ENCODE measurements at regions not wholly inside any gene's neighbourhood (a gene's known extent, or its start where the extent isn't known, plus 50 kb on each side); places are given as distances from the start of the nearest gene placed in this dataset.
"Not testable (repeated sequence)": the region's sequence is repeated elsewhere in the genome, so short reads cannot be mapped to it uniquely, and the experiment has no call there.

DNA sequence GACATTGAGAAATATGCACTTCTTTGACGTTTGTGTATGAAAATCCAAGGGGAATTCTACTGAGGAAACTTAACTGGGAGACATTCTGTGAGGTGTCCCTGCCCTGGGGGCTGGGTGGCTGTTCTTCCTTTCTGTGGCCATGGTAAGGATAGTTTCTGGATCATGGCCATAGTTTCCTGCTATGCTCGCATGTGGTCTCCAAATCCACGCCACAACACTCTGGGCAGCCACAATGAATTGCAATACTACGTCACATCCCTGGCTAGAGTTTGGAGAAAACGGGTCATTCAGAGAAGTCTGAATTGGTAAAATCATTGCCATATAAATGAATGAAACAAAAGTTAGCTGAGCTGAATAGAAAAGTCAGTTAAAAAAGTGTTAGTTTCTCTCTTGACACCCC, 230.6 kb downstream of the UTRN start:
- ChIA-PET CTCF (no interaction called here), POLR2A (no interaction called here)
- no peak for DNase-seq (ENCODE audit: extremely low spot score)
- TF ChIP-seq TARDBP (IDR thresholded peaks at IDR 0.05) (no peak), SUZ12 (IDR thresholded peaks at IDR 0.05) (no peak), FOXM1 (IDR thresholded peaks at IDR 0.05; ENCODE audit: borderline replicate concordance) (no peak), HDGF (IDR thresholded peaks at IDR 0.05; ENCODE audit: borderline replicate concordance) (no peak), L3MBTL2 (conservative IDR thresholded peaks at IDR 0.05) (no peak), BHLHE40 (IDR thresholded peaks at IDR 0.05; ENCODE audit: borderline replicate concordance) (no peak), FOXA1 (IDR thresholded peaks at IDR 0.05) (no peak), FOXK2 (IDR thresholded peaks at IDR 0.05) (no peak), ZNF384 (IDR thresholded peaks at IDR 0.05) (no peak), CTBP1 (IDR thresholded peaks at IDR 0.05; ENCODE audit: borderline replicate concordance) (no peak), SP1 (IDR thresholded peaks at IDR 0.05) (no peak), NFRKB (IDR thresholded peaks at IDR 0.05) (no peak), ARNT (IDR thresholded peaks at IDR 0.05) (no peak)
- TF ChIP-seq, protein P1, sequence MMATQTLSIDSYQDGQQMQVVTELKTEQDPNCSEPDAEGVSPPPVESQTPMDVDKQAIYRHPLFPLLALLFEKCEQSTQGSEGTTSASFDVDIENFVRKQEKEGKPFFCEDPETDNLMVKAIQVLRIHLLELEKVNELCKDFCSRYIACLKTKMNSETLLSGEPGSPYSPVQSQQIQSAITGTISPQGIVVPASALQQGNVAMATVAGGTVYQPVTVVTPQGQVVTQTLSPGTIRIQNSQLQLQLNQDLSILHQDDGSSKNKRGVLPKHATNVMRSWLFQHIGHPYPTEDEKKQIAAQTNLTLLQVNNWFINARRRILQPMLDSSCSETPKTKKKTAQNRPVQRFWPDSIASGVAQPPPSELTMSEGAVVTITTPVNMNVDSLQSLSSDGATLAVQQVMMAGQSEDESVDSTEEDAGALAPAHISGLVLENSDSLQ (IDR thresholded peaks at IDR 0.05): no peak

DNA sequence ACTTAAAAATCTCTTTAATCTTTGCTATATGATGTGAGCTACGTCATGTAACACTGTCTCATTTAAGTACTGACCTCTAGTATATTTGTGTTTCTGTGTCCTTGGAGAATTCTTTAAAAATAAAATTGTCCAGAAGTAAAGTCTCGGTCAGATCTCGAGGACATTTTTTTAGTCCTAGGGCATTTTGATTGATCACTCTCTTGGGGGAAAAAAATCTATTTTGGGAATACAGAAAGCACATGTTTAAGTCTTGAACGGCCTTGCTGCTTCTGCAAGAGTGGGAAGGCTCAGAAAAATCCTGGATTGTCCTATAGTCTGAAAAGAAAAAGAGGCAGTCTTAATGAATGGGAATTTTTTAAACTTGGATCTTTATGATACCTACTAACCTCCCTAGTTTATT, 234.3 kb downstream of the UTRN start:
- TF ChIP-seq CTBP1 (IDR thresholded peaks at IDR 0.05; ENCODE audit: borderline replicate concordance) (no peak), SUZ12 (IDR thresholded peaks at IDR 0.05) (no peak), FOXA1 (IDR thresholded peaks at IDR 0.05) (no peak), ARNT (IDR thresholded peaks at IDR 0.05) (no peak), SP1 (IDR thresholded peaks at IDR 0.05) (no peak), TARDBP (IDR thresholded peaks at IDR 0.05) (no peak), NFRKB (IDR thresholded peaks at IDR 0.05) (no peak), LEF1 (IDR thresholded peaks at IDR 0.05; ENCODE audit: borderline replicate concordance) (no peak), HDGF (IDR thresholded peaks at IDR 0.05; ENCODE audit: borderline replicate concordance) (no peak), FOXM1 (IDR thresholded peaks at IDR 0.05; ENCODE audit: borderline replicate concordance) (no peak), FOXK2 (IDR thresholded peaks at IDR 0.05) (no peak), ELF4 (IDR thresholded peaks at IDR 0.05) (no peak), BHLHE40 (IDR thresholded peaks at IDR 0.05; ENCODE audit: borderline replicate concordance) (no peak), L3MBTL2 (conservative IDR thresholded peaks at IDR 0.05) (no peak), ZNF384 (IDR thresholded peaks at IDR 0.05) (no peak)
- TF ChIP-seq, protein P1 (IDR thresholded peaks at IDR 0.05): no peak
- ChIA-PET POLR2A (no interaction called here), CTCF (no interaction called here)
- no peak for DNase-seq (ENCODE audit: extremely low spot score)

DNA sequence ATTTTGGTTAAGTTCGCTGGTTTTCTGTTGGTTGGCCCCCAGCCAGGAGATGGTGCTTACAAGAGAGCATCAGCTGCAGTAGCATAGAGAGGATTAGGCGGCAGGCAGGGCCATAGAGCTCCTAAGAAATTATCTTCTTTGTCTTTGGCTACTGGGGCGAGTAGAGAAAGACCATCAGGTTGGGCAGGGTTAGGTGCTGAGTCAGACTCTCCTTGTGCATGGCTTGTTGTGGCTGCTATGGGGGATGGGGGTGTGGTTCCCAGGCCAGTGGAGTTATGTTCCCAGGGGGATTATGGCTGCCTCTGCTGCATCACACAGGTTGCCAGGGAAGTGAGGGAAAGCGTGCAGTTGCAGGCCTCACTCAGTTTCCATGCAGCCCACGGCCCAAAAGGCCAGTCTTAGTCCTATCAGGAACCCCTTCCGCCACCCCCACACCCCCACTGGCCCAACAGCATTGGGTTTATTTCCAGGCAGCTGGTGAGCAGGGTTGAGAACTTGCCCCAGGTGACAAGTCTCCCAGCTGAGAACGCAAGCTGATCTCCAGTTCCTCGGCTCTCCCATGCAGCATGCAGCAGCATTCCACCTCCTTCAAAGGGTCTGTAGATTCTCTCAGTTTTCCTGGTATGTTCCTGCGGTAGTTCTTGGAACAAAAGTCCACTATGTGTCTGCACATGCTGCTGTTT, 243.7 kb downstream of the UTRN start:
- no peak for DNase-seq (ENCODE audit: extremely low spot score)
- ChIA-PET POLR2A (interaction anchor here (1.1 kb wide), 1 partner anchor 1206 kb away, joined by 3 read pairs; the partner anchor contains the start of gene EPM2A), CTCF (interaction anchor here (0.6 to 1.1 kb wide), 3 partner anchors 10 to 1262 kb away, joined by 3 read pairs; no protein-coding TSS in a partner anchor)
- TF ChIP-seq BHLHE40 (IDR thresholded peaks at IDR 0.05; ENCODE audit: borderline replicate concordance): no peak
- TF ChIP-seq FOXK2 (IDR thresholded peaks at IDR 0.05): no peak
- TF ChIP-seq FOXM1 (IDR thresholded peaks at IDR 0.05; ENCODE audit: borderline replicate concordance): no peak
- no peak for TF ChIP-seq SUZ12 (IDR thresholded peaks at IDR 0.05)
- TF ChIP-seq HDGF (IDR thresholded peaks at IDR 0.05; ENCODE audit: borderline replicate concordance): no peak
- no peak for TF ChIP-seq ELF4 (IDR thresholded peaks at IDR 0.05)
- TF ChIP-seq NFRKB (IDR thresholded peaks at IDR 0.05): no peak
- no peak for TF ChIP-seq ZNF384 (IDR thresholded peaks at IDR 0.05)
- TF ChIP-seq, protein P1 (IDR thresholded peaks at IDR 0.05): no peak
- no peak for TF ChIP-seq FOXA1 (IDR thresholded peaks at IDR 0.05)
- TF ChIP-seq TARDBP (IDR thresholded peaks at IDR 0.05): no peak
- TF ChIP-seq LEF1 (IDR thresholded peaks at IDR 0.05; ENCODE audit: borderline replicate concordance): no peak
- TF ChIP-seq SP1 (IDR thresholded peaks at IDR 0.05): no peak
- TF ChIP-seq L3MBTL2 (conservative IDR thresholded peaks at IDR 0.05): no peak

DNA sequence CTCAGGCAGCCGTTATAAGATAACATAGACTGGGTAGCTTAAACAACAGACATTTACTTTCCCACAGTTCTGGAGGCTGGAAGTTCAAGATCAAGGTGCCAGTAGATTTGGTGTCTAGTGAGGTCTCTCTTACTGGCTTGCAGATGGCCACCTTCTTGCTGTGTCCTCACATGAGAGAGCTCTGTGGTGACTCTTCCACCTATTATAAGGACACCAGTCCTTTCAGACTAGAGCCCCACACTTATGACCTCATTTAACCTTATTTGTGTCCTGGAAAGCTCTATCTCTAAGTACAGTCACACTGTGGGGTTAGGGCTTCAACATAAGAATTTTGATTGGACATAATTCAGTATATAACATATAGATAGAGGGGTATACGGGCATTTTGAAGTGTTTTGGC, 245.0 kb downstream of the UTRN start:
- no peak for TF ChIP-seq TARDBP (IDR thresholded peaks at IDR 0.05)
- TF ChIP-seq ARNT (IDR thresholded peaks at IDR 0.05): no peak
- TF ChIP-seq, protein P1 (IDR thresholded peaks at IDR 0.05): no peak
- ChIA-PET POLR2A (no interaction called here), CTCF (interaction anchor here (1.1 kb wide), 1 partner anchor 8 kb away, joined by 3 read pairs; no protein-coding TSS in a partner anchor)
- DNase-seq (ENCODE audit: extremely low spot score): no peak

DNA sequence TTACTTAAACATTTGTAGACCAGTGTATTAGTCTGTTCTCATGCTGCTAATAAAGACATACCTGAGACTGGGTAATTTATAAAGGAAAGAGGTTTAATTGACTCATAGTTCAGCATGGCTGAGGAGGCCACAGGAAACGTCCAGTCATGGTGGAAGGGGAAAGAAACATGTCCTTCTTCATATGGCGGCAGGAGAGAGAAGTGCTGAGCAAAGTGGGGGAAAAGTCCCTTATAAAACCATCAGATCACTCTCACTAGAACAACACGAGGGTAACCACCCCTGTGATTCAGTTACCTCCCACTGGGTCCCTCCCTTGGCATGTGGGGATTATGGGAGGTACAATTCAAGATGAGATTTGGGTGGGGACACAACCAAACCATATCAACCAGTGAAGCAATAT, 247.1 kb downstream of the UTRN start:
- DNase-seq (ENCODE audit: extremely low spot score); POLR2A ChIA-PET; CTCF ChIA-PET: not testable (repeated sequence)

DNA sequence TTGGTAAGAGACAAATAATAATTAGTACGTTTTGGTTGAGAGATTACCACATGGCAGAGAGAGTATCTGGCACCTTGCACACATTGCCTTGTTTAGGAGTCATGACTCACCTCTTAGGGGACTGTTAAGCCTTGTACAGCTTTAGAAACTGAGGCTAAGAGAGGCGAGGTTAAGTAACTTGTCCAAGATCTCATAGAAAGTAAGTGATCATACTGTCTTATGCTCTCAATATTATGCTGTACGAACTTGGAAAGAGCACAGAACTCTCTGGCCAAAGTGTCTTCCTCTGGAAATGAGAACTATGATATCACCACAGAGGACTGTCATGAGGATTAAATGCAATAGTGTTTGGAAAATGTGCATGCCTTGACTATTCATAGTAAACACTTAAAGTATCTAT, 249.0 kb downstream of the UTRN start:
- TF ChIP-seq ARNT (IDR thresholded peaks at IDR 0.05) (no peak), ELF4 (IDR thresholded peaks at IDR 0.05) (no peak), CTBP1 (IDR thresholded peaks at IDR 0.05; ENCODE audit: borderline replicate concordance) (no peak), SP1 (IDR thresholded peaks at IDR 0.05) (no peak), TARDBP (IDR thresholded peaks at IDR 0.05) (no peak), FOXM1 (IDR thresholded peaks at IDR 0.05; ENCODE audit: borderline replicate concordance) (no peak), FOXA1 (IDR thresholded peaks at IDR 0.05) (no peak), SUZ12 (IDR thresholded peaks at IDR 0.05) (no peak), NFRKB (IDR thresholded peaks at IDR 0.05) (no peak), BHLHE40 (IDR thresholded peaks at IDR 0.05; ENCODE audit: borderline replicate concordance) (no peak), FOXK2 (IDR thresholded peaks at IDR 0.05) (no peak), ZNF384 (IDR thresholded peaks at IDR 0.05) (no peak), LEF1 (IDR thresholded peaks at IDR 0.05; ENCODE audit: borderline replicate concordance) (no peak), HDGF (IDR thresholded peaks at IDR 0.05; ENCODE audit: borderline replicate concordance) (no peak), L3MBTL2 (conservative IDR thresholded peaks at IDR 0.05) (no peak)
- TF ChIP-seq, protein P1 (IDR thresholded peaks at IDR 0.05): no peak
- ChIA-PET POLR2A (no interaction called here), CTCF (no interaction called here)
- DNase-seq (ENCODE audit: extremely low spot score): no peak
